Gastroesophageal sphincter (tissue), 2 donors: ENCODE measurements at regions not wholly inside any gene's neighbourhood (a gene's known extent, or its start where the extent isn't known, plus 50 kb on each side); places are given as distances from the start of the nearest gene placed in this dataset.

Source experiments
- POLR2A ChIP-seq, 2 donors: fragments of 450-650 bp; IDR thresholded peaks; one replicate each; pipeline ENCODE4 v1.6.1; 2017; ENCODE audit warnings: antibody characterized with exemption in 2 of 2, mild to moderate bottlenecking in 2 of 2, moderate library complexity in 1 of 2
- POLR2AphosphoS5 ChIP-seq: sonication (generic); formaldehyde crosslinking; IDR thresholded peaks from one replicate; pipeline ENCODE4 v1.6.1; 2017; ENCODE audit warnings: antibody characterized with exemption

GRCh38 chr22:22397875-22398524 lies 110.5 kb downstream of the ZNF280B start:
- TF ChIP-seq POLR2A (IDR thresholded peaks at IDR 0.05) (no peak), POLR2AphosphoS5 (no peak)
